Bronchial epithelial cell (primary cell): ENCODE measurements at regions not wholly inside any gene's neighbourhood (a gene's known extent, or its start where the extent isn't known, plus 50 kb on each side); places are given as distances from the start of the nearest gene placed in this dataset.

Experiments
- DNase-seq: peaks from one replicate; pipeline ENCODE4 v3.0.0-alpha.2; 2010; ENCODE audit warnings: low read depth
- FAIRE-seq: peaks from 2 replicates; lab custom pipeline; 2011; peaks lifted over from hg19 to GRCh38; lab: Jason Lieb, UNC
- H3K27me3 ChIP-seq: 2 replicates; pipeline ENCODE4 v1.5.1; 2011; ENCODE audit warnings: low read length; ENCODE audit not compliant: control insufficient read depth, insufficient read depth
- H3K36me3 ChIP-seq: 2 replicates; pipeline ENCODE4 v1.5.1; 2011; ENCODE audit warnings: low read length; ENCODE audit not compliant: control insufficient read depth, insufficient read depth
- H3K4me3 ChIP-seq: 2 replicates; pipeline ENCODE4 v1.5.1; 2011; ENCODE audit warnings: mild to moderate bottlenecking, low read depth, low read length, control low read depth
- TF ChIP-seq, protein P1 (sequence below): IDR thresholded peaks from 2 replicates; pipeline ENCODE4 v1.5.1; 2011; ENCODE audit warnings: mild to moderate bottlenecking, moderate library complexity, low read length, control low read depth, inconsistent platforms; ENCODE audit not compliant: insufficient read depth, severe bottlenecking

DNA sequence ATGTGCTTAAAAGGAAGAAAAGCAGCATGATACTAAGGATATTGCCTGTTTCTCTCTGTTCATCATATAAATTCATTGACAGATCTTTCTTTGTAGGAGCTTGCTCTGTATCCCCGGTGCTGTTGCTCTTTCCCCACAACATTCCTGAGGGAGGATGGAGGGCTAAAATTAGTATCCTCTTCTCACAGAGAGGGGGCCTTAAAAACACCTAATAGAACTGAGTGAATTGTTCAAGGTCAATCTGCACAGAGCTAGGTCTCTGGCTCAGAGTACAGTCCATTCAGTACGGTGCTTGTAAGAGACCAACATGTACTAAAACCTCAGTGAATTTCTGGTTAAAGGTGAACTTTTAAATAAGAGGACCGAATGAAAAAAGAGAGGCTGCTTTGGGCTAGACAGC lies 88.7 kb downstream of the PALM2AKAP2 start:
- no peak for FAIRE-seq
- Histone ChIP-seq H3K36me3 (no peaks in the 10 kb centered on the region), H3K4me3 (no peak overlapping the region), H3K27me3 (no peaks in the 10 kb centered on the region)
- no peak for DNase-seq
- TF ChIP-seq, protein P1, sequence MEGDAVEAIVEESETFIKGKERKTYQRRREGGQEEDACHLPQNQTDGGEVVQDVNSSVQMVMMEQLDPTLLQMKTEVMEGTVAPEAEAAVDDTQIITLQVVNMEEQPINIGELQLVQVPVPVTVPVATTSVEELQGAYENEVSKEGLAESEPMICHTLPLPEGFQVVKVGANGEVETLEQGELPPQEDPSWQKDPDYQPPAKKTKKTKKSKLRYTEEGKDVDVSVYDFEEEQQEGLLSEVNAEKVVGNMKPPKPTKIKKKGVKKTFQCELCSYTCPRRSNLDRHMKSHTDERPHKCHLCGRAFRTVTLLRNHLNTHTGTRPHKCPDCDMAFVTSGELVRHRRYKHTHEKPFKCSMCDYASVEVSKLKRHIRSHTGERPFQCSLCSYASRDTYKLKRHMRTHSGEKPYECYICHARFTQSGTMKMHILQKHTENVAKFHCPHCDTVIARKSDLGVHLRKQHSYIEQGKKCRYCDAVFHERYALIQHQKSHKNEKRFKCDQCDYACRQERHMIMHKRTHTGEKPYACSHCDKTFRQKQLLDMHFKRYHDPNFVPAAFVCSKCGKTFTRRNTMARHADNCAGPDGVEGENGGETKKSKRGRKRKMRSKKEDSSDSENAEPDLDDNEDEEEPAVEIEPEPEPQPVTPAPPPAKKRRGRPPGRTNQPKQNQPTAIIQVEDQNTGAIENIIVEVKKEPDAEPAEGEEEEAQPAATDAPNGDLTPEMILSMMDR: no peak

DNA sequence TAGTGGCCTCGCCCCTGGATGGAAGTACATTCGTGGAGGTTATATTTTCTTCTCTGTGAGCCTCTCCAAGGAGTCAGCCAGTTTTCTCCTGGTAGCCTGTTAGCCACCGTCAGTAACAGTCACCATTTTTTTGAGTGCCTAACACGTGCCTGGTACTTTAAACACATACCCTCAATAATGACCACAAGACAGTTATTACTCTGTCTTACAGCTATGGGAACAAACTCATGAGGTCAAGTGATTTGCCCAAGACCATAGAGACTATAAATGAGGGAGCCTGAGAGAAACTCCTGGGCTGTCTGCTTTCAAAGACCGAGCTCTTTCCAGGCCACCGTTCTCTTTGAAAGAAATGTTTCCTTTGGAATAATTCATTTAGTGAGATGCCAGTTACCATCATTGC lies 90.4 kb downstream of the PALM2AKAP2 start:
- TF ChIP-seq, protein P1: no peak
- Histone ChIP-seq H3K27me3 (no peaks in the 10 kb centered on the region), H3K36me3 (no peaks in the 10 kb centered on the region), H3K4me3 (no peak overlapping the region)
- FAIRE-seq (no peak), DNase-seq (no peak)

DNA sequence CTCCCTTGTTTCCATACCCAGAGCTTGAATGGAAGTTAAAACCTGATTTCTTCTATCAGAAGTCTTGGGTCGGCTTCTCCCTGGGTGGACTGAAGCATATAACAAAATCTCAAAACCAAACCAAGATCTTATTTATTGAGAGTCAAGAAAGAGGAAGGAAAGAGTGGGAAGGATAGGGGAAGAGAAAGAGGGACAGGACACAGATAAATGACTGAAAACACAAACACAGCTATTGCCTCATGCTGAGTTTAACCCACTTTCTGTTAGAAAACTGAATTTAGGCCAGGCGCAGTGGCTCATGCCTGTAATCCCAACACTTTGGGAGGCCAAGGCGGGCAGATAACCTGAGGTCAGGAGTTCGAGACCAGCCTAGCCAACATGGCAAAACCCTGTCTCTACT lies 92.9 kb downstream of the PALM2AKAP2 start:
- FAIRE-seq (no peak), DNase-seq (no peak)
- no peaks in the 10 kb centered on the region for H3K36me3 ChIP-seq
- no peaks in the 10 kb centered on the region for H3K27me3 ChIP-seq
- TF ChIP-seq, protein P1: no peak
- no peak overlapping the region for H3K4me3 ChIP-seq

DNA sequence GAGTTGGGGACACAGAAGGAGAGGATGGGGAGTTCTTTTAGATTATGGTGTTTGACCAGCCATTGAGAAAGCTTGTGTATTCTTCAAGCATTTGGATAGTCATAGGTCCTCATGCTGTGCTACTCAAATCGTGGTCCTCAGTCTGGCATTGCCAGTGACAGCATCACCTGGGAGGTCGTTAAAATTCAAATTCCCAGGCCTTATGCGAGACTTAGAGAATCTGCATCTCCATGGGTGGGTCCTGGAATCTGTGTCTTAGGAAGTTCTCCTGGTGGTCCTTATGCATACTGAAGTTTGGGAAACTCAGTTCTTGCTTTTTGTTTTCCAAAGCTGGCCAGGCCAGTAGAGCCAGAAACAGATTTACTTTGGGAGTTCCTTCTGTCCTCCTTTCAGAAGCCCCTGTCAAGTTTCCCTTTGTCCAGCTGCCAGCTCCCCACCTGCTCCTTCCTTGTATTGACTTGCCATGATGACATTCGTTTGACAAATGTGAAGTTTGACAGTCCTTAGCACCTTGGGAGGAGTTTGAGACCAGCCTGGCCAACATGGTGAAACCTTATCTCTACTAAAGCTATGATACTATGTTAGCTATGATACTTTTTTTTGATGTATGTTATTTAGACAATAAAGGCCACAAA lies 95.6 kb downstream of the PALM2AKAP2 start:
- TF ChIP-seq, protein P1: no peak
- Histone ChIP-seq H3K27me3 (no peaks in the 10 kb centered on the region), H3K4me3 (no peak overlapping the region), H3K36me3 (no peaks in the 10 kb centered on the region)
- no peak for DNase-seq
- no peak for FAIRE-seq

DNA sequence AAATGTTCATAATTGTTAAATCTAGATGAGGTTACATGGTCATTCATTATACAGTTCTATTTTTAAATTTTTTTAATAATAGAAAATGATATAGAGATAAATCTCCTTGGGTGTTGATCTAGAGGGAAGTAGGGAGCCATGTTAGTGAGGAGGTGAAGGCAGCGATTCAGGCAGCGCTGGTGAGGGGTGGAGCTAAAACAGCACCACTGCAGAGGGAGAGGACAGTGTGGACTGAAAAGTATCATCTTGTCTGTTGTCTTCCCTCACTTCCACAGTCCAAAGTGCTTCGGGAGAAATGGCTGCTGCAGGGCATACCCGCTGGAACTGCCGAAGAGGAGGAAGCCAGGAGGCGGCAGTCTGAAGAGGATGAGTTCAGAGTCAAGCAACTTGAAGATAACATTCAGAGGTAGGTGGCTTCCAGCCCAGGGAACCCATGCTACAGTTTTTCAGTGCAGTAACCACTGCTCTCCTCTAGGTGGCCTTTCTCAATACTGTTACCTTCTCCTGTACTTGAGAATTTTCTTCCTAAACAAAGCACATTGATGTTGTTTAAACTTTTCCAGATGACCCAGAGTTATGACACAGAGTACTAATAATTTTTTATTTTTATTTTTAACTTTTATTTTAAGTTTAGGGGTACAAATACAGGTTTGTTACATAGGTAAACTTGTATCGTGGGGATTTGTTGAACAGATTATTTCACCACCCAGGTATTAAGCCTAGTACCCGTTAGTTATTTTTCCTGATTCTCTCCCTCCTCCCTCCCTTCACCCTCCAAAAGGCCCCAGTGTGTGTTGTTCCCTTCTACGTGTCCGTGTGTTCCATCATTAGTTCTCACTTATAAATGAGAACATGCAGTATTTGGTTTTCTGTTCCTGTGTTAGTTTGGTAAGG lies 100.5 kb downstream of the PALM2AKAP2 start:
- DNase-seq (peak; percentile 45), FAIRE-seq (no peak)
- Histone ChIP-seq H3K36me3 (no peaks in the 10 kb centered on the region), H3K27me3 (no peaks in the 10 kb centered on the region), H3K4me3 (no peak overlapping the region)
- TF ChIP-seq, protein P1: peak; percentile 81
